G401.6 (cell line): ENCODE measurements at regions not wholly inside any gene's neighbourhood (a gene's known extent, or its start where the extent isn't known, plus 50 kb on each side); places are given as distances from the start of the nearest gene placed in this dataset.
"Not testable (repeated sequence)": the region's sequence is repeated elsewhere in the genome, so short reads cannot be mapped to it uniquely, and the experiment has no call there.

Experiments used
- FAIRE-seq: peaks from 2 replicates; lab custom pipeline; 2012; peaks lifted over from hg19 to GRCh38; lab: Jason Lieb, UNC

GRCh38 chr2:18073601-18074000 lies 195.1 kb downstream of the KCNS3 start:
- FAIRE-seq: no peak

- FAIRE-seq: no peak
Measured at GRCh38 chr2:18067588-18068384, 189.3 kb downstream of the KCNS3 start.

- no peak for FAIRE-seq
Measured at GRCh38 chr2:18066894-18067293, 188.4 kb downstream of the KCNS3 start.

GRCh38 chr2:18066066-18066465 lies 187.6 kb downstream of the KCNS3 start:
- FAIRE-seq: no peak

- FAIRE-seq: no peak
Measured at GRCh38 chr2:18065249-18065648, 186.8 kb downstream of the KCNS3 start.

GRCh38 chr2:18063826-18064470 lies 185.5 kb downstream of the KCNS3 start:
- FAIRE-seq: no peak

- FAIRE-seq: no peak
Measured at GRCh38 chr2:18062892-18063291, 184.4 kb downstream of the KCNS3 start.

GRCh38 chr2:18061717-18062116 lies 183.2 kb downstream of the KCNS3 start:
- no peak for FAIRE-seq

GRCh38 chr2:18057657-18058056 lies 179.2 kb downstream of the KCNS3 start:
- no peak for FAIRE-seq

- FAIRE-seq: no peak
Measured at GRCh38 chr2:18055290-18055689, 176.8 kb downstream of the KCNS3 start.

- FAIRE-seq: no peak
Measured at GRCh38 chr2:18050001-18050400, 171.5 kb downstream of the KCNS3 start.

- FAIRE-seq: no peak
Measured at GRCh38 chr2:18049325-18049724, 170.9 kb downstream of the KCNS3 start.

- no peak for FAIRE-seq
Measured at GRCh38 chr2:18047896-18048657, 169.6 kb downstream of the KCNS3 start.

GRCh38 chr2:18047213-18047611 lies 168.7 kb downstream of the KCNS3 start:
- no peak for FAIRE-seq

- no peak for FAIRE-seq
Measured at GRCh38 chr2:18046558-18047212, 168.2 kb downstream of the KCNS3 start.

GRCh38 chr2:18046017-18046416 lies 167.6 kb downstream of the KCNS3 start:
- FAIRE-seq: no peak

GRCh38 chr2:18045230-18045629 lies 166.8 kb downstream of the KCNS3 start:
- no peak for FAIRE-seq

- not testable (repeated sequence) for FAIRE-seq
Measured at GRCh38 chr2:18017381-18017780, 138.9 kb downstream of the KCNS3 start.

GRCh38 chr2:18009891-18010290 lies 131.4 kb downstream of the KCNS3 start:
- FAIRE-seq: no peak

GRCh38 chr2:18005411-18005810 lies 126.9 kb downstream of the KCNS3 start:
- FAIRE-seq: no peak

GRCh38 chr2:18001671-18002070 lies 123.2 kb downstream of the KCNS3 start:
- FAIRE-seq: no peak

- FAIRE-seq: no peak
Measured at GRCh38 chr2:17996978-17997377, 118.5 kb downstream of the KCNS3 start.

GRCh38 chr2:17995593-17995992 lies 117.1 kb downstream of the KCNS3 start:
- no peak for FAIRE-seq
